ENCODE measurements at regions not wholly inside any gene's neighbourhood (a gene's known extent, or its start where the extent isn't known, plus 50 kb on each side); places are given as distances from the start of the nearest gene placed in this dataset.

DNA sequence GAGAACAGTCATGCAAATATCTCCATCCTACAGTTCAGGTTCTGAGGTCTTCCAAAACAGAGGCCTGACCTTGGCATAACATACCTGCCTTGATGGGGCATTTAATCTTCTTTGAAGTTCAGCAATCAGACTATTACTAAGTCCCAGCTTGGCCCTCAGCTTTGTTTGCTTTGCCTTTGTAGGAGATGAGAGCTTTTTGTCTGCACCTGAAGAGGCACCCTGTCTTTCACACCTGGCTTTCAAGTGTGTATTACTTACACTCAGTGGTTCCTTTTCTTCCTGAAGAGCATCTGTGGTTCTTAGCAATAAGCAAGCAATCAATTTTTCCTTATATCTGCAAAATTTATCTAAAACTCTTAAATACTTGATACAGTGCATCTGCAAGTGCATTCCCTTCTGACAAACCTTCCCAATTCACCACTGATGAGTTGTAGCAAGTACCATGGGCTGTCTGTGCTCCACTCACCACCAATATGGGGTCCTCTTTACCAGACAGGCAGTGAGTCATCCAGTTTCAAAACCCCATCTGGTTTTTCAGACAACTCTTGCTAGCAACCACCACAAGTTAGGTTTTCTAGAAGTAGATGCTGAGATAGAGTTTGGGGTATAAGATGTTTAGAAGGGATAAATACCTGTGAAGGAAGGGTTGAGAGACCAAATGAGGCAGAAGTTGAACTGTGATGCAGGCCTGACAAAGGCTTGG, 100.2 kb downstream of the HINT1 start:
- TF ChIP-seq, protein P1, sequence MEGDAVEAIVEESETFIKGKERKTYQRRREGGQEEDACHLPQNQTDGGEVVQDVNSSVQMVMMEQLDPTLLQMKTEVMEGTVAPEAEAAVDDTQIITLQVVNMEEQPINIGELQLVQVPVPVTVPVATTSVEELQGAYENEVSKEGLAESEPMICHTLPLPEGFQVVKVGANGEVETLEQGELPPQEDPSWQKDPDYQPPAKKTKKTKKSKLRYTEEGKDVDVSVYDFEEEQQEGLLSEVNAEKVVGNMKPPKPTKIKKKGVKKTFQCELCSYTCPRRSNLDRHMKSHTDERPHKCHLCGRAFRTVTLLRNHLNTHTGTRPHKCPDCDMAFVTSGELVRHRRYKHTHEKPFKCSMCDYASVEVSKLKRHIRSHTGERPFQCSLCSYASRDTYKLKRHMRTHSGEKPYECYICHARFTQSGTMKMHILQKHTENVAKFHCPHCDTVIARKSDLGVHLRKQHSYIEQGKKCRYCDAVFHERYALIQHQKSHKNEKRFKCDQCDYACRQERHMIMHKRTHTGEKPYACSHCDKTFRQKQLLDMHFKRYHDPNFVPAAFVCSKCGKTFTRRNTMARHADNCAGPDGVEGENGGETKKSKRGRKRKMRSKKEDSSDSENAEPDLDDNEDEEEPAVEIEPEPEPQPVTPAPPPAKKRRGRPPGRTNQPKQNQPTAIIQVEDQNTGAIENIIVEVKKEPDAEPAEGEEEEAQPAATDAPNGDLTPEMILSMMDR (conservative IDR thresholded peaks at IDR 0.05): no peak
- no peak for TF ChIP-seq ZFX (IDR thresholded peaks at IDR 0.05)
